Omental fat pad (tissue), 3 donors: ENCODE measurements at regions not wholly inside any gene's neighbourhood (a gene's known extent, or its start where the extent isn't known, plus 50 kb on each side); places are given as distances from the start of the nearest gene placed in this dataset.
"Not testable (repeated sequence)": the region's sequence is repeated elsewhere in the genome, so short reads cannot be mapped to it uniquely, and the experiment has no call there.

Source experiments
- ATAC-seq: fragments of 150-250 bp; one replicate; pipeline ENCODE4 v1.9.1; 2016; ENCODE audit warnings: mild to moderate bottlenecking, moderate library complexity; ENCODE audit not compliant: low FRiP score
- DNase-seq: peaks from one replicate; pipeline ENCODE4 v3.0.0-alpha.2; 2019; ENCODE audit warnings: low spot score
- CTCF ChIP-seq, 3 donors: fragments of 450-650 bp; IDR thresholded peaks; one replicate each; pipeline ENCODE4 v1.5.1; 2016 to 2017; ENCODE audit warnings: antibody characterized with exemption in 3 of 3, mild to moderate bottlenecking in 3 of 3, moderate library complexity in 2 of 3

GRCh38 chr10:113487154-113487553 is 65.7 kb upstream of the HABP2 start:
- ATAC-seq (no peak), DNase-seq (no peak)
- no peak for TF ChIP-seq CTCF (IDR thresholded peaks at IDR 0.05)

- TF ChIP-seq CTCF (IDR thresholded peaks at IDR 0.05) = no peak
- ATAC-seq (no peak), DNase-seq (no peak)
Measured at GRCh38 chr10:113488186-113488585, 64.7 kb upstream of the HABP2 start.

GRCh38 chr10:113489522-113489921 is 63.3 kb upstream of the HABP2 start:
- not testable (repeated sequence) for ATAC-seq

GRCh38 chr10:113491967-113492565 is 60.8 kb upstream of the HABP2 start:
- no peak for TF ChIP-seq CTCF (IDR thresholded peaks at IDR 0.05)
- ATAC-seq (no peak), DNase-seq (no peak)

More at GRCh38 chr10:113489522-113489921, 63.3 kb upstream of the HABP2 start:
- DNase-seq = not testable (repeated sequence)

GRCh38 chr10:113493195-113493594 is 59.7 kb upstream of the HABP2 start:
- ATAC-seq = no peak
- TF ChIP-seq CTCF (IDR thresholded peaks at IDR 0.05) = no peak

GRCh38 chr10:113493882-113494301 is 59.0 kb upstream of the HABP2 start:
- no peak for TF ChIP-seq CTCF (IDR thresholded peaks at IDR 0.05)
- DNase-seq (no peak), ATAC-seq (no peak)

More at GRCh38 chr10:113493195-113493594, 59.7 kb upstream of the HABP2 start:
- no peak for DNase-seq

GRCh38 chr10:113494761-113495160 is 58.1 kb upstream of the HABP2 start:
- no peak for TF ChIP-seq CTCF (IDR thresholded peaks at IDR 0.05)
- ATAC-seq = no peak
- no peak for DNase-seq
